Stimulated activated CD4-positive, alpha-beta T cell treated with anti-CD3 and anti-CD28 coated beads, Interleukin-1b, Interleukin-23, amount 100 ng/mL, for 4 hours (primary cell): ENCODE measurements at regions not wholly inside any gene's neighbourhood (a gene's known extent, or its start where the extent isn't known, plus 50 kb on each side); places are given as distances from the start of the nearest gene placed in this dataset.
"Not testable (repeated sequence)": the region's sequence is repeated elsewhere in the genome, so short reads cannot be mapped to it uniquely, and the experiment has no call there.

Source experiments
- DNase-seq, 2 donors: peaks; one replicate each; pipeline ENCODE4 v3.0.0-alpha.2; 2020; ENCODE audit warnings: low read depth in 2 of 2

GRCh38 chr9:105975886-105976645 is 281.7 kb downstream of the TMEM38B start:
- DNase-seq, result no peak

GRCh38 chr9:105978336-105978735 is 284.0 kb downstream of the TMEM38B start:
- no peak for DNase-seq

GRCh38 chr9:105978826-105979225 is 284.5 kb downstream of the TMEM38B start:
- DNase-seq, result no peak

- DNase-seq, result no peak
Measured at GRCh38 chr9:105979290-105979689, 284.9 kb downstream of the TMEM38B start.

GRCh38 chr9:105984714-105985113 is 290.4 kb downstream of the TMEM38B start:
- DNase-seq, result no peak

GRCh38 chr9:105993116-105993854 is 298.9 kb downstream of the TMEM38B start:
- no peak for DNase-seq

GRCh38 chr9:105993921-105994715 is 299.8 kb downstream of the TMEM38B start:
- no peak for DNase-seq

GRCh38 chr9:105994970-105995369 is 300.6 kb downstream of the TMEM38B start:
- no peak for DNase-seq

GRCh38 chr9:106017198-106017740 is 322.9 kb downstream of the TMEM38B start:
- DNase-seq, result no peak

GRCh38 chr9:106019039-106019680 is 324.8 kb downstream of the TMEM38B start:
- DNase-seq, result no peak

GRCh38 chr9:106019702-106020101 is 325.4 kb downstream of the TMEM38B start:
- no peak for DNase-seq

- DNase-seq, result no peak
Measured at GRCh38 chr9:106020186-106020585, 325.8 kb downstream of the TMEM38B start.

- DNase-seq, result no peak
Measured at GRCh38 chr9:106023455-106023854, 329.1 kb downstream of the TMEM38B start.

GRCh38 chr9:106025453-106025852 is 331.1 kb downstream of the TMEM38B start:
- DNase-seq, result no peak

GRCh38 chr9:106030146-106030545 is 335.8 kb downstream of the TMEM38B start:
- not testable (repeated sequence) for DNase-seq

- no peak for DNase-seq
Measured at GRCh38 chr9:106032978-106033377, 338.6 kb downstream of the TMEM38B start.

GRCh38 chr9:106035806-106036205 is 341.5 kb downstream of the TMEM38B start:
- no peak for DNase-seq

- DNase-seq, result no peak
Measured at GRCh38 chr9:106038266-106039001, 344.1 kb downstream of the TMEM38B start.

GRCh38 chr9:106039151-106039935 is 345.0 kb downstream of the TMEM38B start:
- DNase-seq, result no peak

- DNase-seq, result not testable (repeated sequence)
Measured at GRCh38 chr9:106041920-106042319, 347.6 kb downstream of the TMEM38B start.
